Hypothalamus (tissue), 51 donors: ENCODE measurements at regions not wholly inside any gene's neighbourhood (a gene's known extent, or its start where the extent isn't known, plus 50 kb on each side); places are given as distances from the start of the nearest gene placed in this dataset.

Experiments
- DNase-seq, 51 donors: peaks; one replicate each; lab custom pipeline; 2025; lab: John Stamatoyannopoulos, UW

- peak in 18 of 51 donors; percentile 4 to 53 (median 10) for DNase-seq
These were observed 172.2 kb downstream of the OLFM4 start for GRCh38 chr13:53200498-53201453.

GRCh38 chr13:53201454-53202225, 173.0 kb downstream of the OLFM4 start:
- peak in 15 of 51 donors; percentile 3 to 39 (median 11) for DNase-seq

GRCh38 chr13:53204598-53204997, 176.0 kb downstream of the OLFM4 start:
- DNase-seq = no peak

GRCh38 chr13:53206455-53206854, 177.8 kb downstream of the OLFM4 start:
- no peak for DNase-seq

GRCh38 chr13:53207556-53207955, 178.9 kb downstream of the OLFM4 start:
- DNase-seq = no peak

- DNase-seq = no peak
These were observed 185.8 kb downstream of the OLFM4 start for GRCh38 chr13:53214433-53214832.

GRCh38 chr13:53215563-53215962, 186.9 kb downstream of the OLFM4 start:
- no peak for DNase-seq

- DNase-seq = no peak
These were observed 188.2 kb downstream of the OLFM4 start for GRCh38 chr13:53216773-53217172.

GRCh38 chr13:53217194-53217593, 188.6 kb downstream of the OLFM4 start:
- no peak for DNase-seq

- DNase-seq = no peak
These were observed 191.4 kb downstream of the OLFM4 start for GRCh38 chr13:53220038-53220437.

GRCh38 chr13:53237696-53238095, 209.1 kb downstream of the OLFM4 start:
- no peak for DNase-seq

- DNase-seq = no peak
These were observed 209.6 kb downstream of the OLFM4 start for GRCh38 chr13:53238261-53238660.

GRCh38 chr13:53240401-53241025, 211.9 kb downstream of the OLFM4 start:
- DNase-seq = no peak

- no peak for DNase-seq
These were observed 213.3 kb downstream of the OLFM4 start for GRCh38 chr13:53241891-53242348.

GRCh38 chr13:53249236-53249635, 220.6 kb downstream of the OLFM4 start:
- DNase-seq = no peak

- DNase-seq = peak in 7 of 51 donors; percentile 2 to 76 (median 24)
These were observed 221.8 kb downstream of the OLFM4 start for GRCh38 chr13:53250272-53250875.

GRCh38 chr13:53250977-53251376, 222.4 kb downstream of the OLFM4 start:
- DNase-seq = no peak

- DNase-seq = no peak
These were observed 225.9 kb downstream of the OLFM4 start for GRCh38 chr13:53254500-53254899.

GRCh38 chr13:53255795-53256194, 227.2 kb downstream of the OLFM4 start:
- peak in 1 of 51 donors; percentile 14 for DNase-seq

GRCh38 chr13:53260594-53260993, 232.0 kb downstream of the OLFM4 start:
- DNase-seq = no peak
